GM12878 (cell line): ENCODE measurements at regions not wholly inside any gene's neighbourhood (a gene's known extent, or its start where the extent isn't known, plus 50 kb on each side); places are given as distances from the start of the nearest gene placed in this dataset.

Experiments
- ATAC-seq: fragments of 200-7000 bp; cut with Tn5 transposase; 3 replicates; pipeline ENCODE4 v1.9.1; 2020; ENCODE audit warnings: mild to moderate bottlenecking, moderate library complexity
- BruUV-seq: library from RNA; stranded (reverse); fragments of 400-500 nt; replicated peaks from 2 replicates; lab custom pipeline; 2021; lab: Mats Ljungman, UMichigan
- CTCF ChIA-PET: fragments of 300-600 bp; sonication (Branson Sonifier 250); formaldehyde crosslinking; extraction: SDS; loops from one replicate; lab custom pipeline; 2021; ENCODE audit warnings: inconsistent platforms; lab: Yijun Ruan, JAX
- POLR2A ChIA-PET: fragments of 350-600 bp; formaldehyde crosslinking; extraction: SDS; loops from one replicate; lab custom pipeline; 2021; ENCODE audit warnings: inconsistent platforms; lab: Charles Lee
- RAD21 ChIA-PET: fragments of 300-600 bp; sonication (Branson Sonifier 250); formaldehyde crosslinking; loops from one replicate; lab custom pipeline; 2023; ENCODE audit warnings: antibody characterized with exemption; ENCODE audit not compliant: unreplicated experiment; lab: Charles Lee
- SMC1A ChIA-PET: fragments of 300-600 bp; sonication (Branson Sonifier 250); formaldehyde crosslinking; loops from one replicate; lab custom pipeline; 2023; ENCODE audit not compliant: unreplicated experiment, uncharacterized antibody; lab: Charles Lee
- DNase-seq: peaks from one replicate; pipeline ENCODE4 v3.0.0-alpha.2; 2011; ENCODE audit warnings: low read depth, low spot score
- FAIRE-seq: peaks from 3 replicates; lab custom pipeline; 2011; peaks lifted over from hg19 to GRCh38; lab: Jason Lieb, UNC
- H2AFZ ChIP-seq: 2 replicates; pipeline ENCODE4 v1.6.0; 2011; ENCODE audit warnings: low read depth, low read length, control low read depth; ENCODE audit not compliant: control insufficient read depth
- H3K27ac ChIP-seq: 2 replicates; pipeline ENCODE4 v1.5.1; 2011; ENCODE audit warnings: control low read depth; ENCODE audit not compliant: control insufficient read depth, insufficient read depth
- H3K27me3 ChIP-seq, 2 experiments: replicated peaks in 1 of 2; 2 replicates each; pipeline versions ENCODE4 v1.6.0 to v1.6.1; 2011; ENCODE audit warnings: low read length in 1 of 2; ENCODE audit not compliant: control insufficient read depth in 2 of 2, insufficient read depth in 2 of 2
- H3K36me3 ChIP-seq, 2 experiments: 2 replicates each; pipeline ENCODE4 v1.5.1; 2011; ENCODE audit warnings: low read length in 1 of 2; ENCODE audit not compliant: control insufficient read depth in 2 of 2, insufficient read depth in 2 of 2
- H3K4me1 ChIP-seq: 2 replicates; pipeline ENCODE4 v1.6.1; 2011; ENCODE audit warnings: mild to moderate bottlenecking, low read length, moderate library complexity, mixed read lengths; ENCODE audit not compliant: control insufficient read depth, insufficient read depth
- H3K4me2 ChIP-seq: 2 replicates; pipeline ENCODE4 v1.6.0; 2011; ENCODE audit warnings: control low read depth; ENCODE audit not compliant: control insufficient read depth, insufficient read depth
- H3K4me3 ChIP-seq: fragments of 200-600 bp; sonication (generic); 2 replicates; pipeline ENCODE4 v1.5.1; 2016
- H3K79me2 ChIP-seq: 2 replicates; pipeline ENCODE4 v1.6.0; 2011; ENCODE audit warnings: low read length; ENCODE audit not compliant: control insufficient read depth, insufficient read depth
- H3K9ac ChIP-seq: 2 replicates; pipeline ENCODE4 v1.8.0; 2011; ENCODE audit warnings: low read length, control low read depth, mixed read lengths; ENCODE audit not compliant: control insufficient read depth, insufficient read depth
- H3K9me3 ChIP-seq: replicated peaks from 3 replicates; pipeline ENCODE4 v1.5.1; 2011; ENCODE audit warnings: mild to moderate bottlenecking, low read length; ENCODE audit not compliant: control insufficient read depth, insufficient read depth
- H4K20me1 ChIP-seq: 2 replicates; pipeline ENCODE4 v1.6.0; 2011; ENCODE audit not compliant: control insufficient read depth, insufficient read depth
- CEBPZ ChIP-seq: fragments of 150-350 bp; IDR thresholded peaks from 2 replicates; pipeline ENCODE4 v1.6.1; 2016; ENCODE audit warnings: low read depth, low read length
- CHD2 ChIP-seq: IDR thresholded peaks from 2 replicates; pipeline ENCODE4 v1.6.1; 2011; ENCODE audit warnings: low read depth, low read length, improper control_type of control experiment, borderline replicate concordance
- EED ChIP-seq: sonication (generic); IDR thresholded peaks from 2 replicates; pipeline ENCODE4 v1.6.1; 2016; ENCODE audit warnings: antibody characterized with exemption, low read depth
- HDGF ChIP-seq: fragments of 450-650 bp; IDR thresholded peaks from 2 replicates; pipeline ENCODE4 v1.6.1; 2016; ENCODE audit warnings: antibody characterized with exemption
- HSF1 ChIP-seq: fragments of 150-350 bp; IDR thresholded peaks from 2 replicates; pipeline ENCODE4 v1.6.1; 2014; ENCODE audit warnings: mild to moderate bottlenecking, low read depth, low read length
- JUNB ChIP-seq: IDR thresholded peaks from 2 replicates; pipeline ENCODE4 v1.6.1; 2016; ENCODE audit warnings: antibody characterized with exemption, mild to moderate bottlenecking
- JUND ChIP-seq: IDR thresholded peaks from 2 replicates; pipeline ENCODE4 v1.6.1; 2012; ENCODE audit warnings: low read depth, mild to moderate bottlenecking, low read length, improper control_type of control experiment, moderate library complexity
- MTA2 ChIP-seq: fragments of 450-650 bp; IDR thresholded peaks from 2 replicates; pipeline ENCODE4 v1.6.1; 2016; ENCODE audit warnings: low read depth, mild to moderate bottlenecking, moderate library complexity
- POLR2A ChIP-seq: IDR thresholded peaks from 2 replicates; pipeline ENCODE4 v1.6.1; 2011; ENCODE audit warnings: low read depth, mild to moderate bottlenecking, low read length
- POLR2AphosphoS5 ChIP-seq: IDR thresholded peaks from 2 replicates; pipeline ENCODE4 v1.6.1; 2011; ENCODE audit warnings: mild to moderate bottlenecking, low read length, inconsistent platforms
- RAD21 ChIP-seq: IDR thresholded peaks from 2 replicates; pipeline ENCODE4 v1.6.1; 2011; ENCODE audit warnings: mild to moderate bottlenecking, low read depth, low read length, moderate library complexity; ENCODE audit not compliant: insufficient read depth
- RAD51 ChIP-seq: fragments of 450-650 bp; IDR thresholded peaks from 2 replicates; pipeline ENCODE4 v1.6.1; 2016; ENCODE audit warnings: moderate library complexity, mild to moderate bottlenecking, inconsistent platforms
- RCOR1 ChIP-seq: conservative IDR thresholded peaks from 2 replicates; pipeline ENCODE4 v1.6.1; 2012; ENCODE audit warnings: low read depth, low read length, improper control_type of control experiment
- RELA ChIP-seq: fragments of 450-650 bp; IDR thresholded peaks from 2 replicates; pipeline ENCODE4 v1.8.0; 2014; ENCODE audit warnings: borderline replicate concordance; ENCODE audit not compliant: partially characterized antibody
- SMAD1 ChIP-seq: fragments of 450-650 bp; IDR thresholded peaks from 2 replicates; pipeline ENCODE4 v1.6.1; 2018; ENCODE audit warnings: mild to moderate bottlenecking, low read depth; ENCODE audit not compliant: partially characterized antibody
- TCF7 ChIP-seq: IDR thresholded peaks from 2 replicates; pipeline ENCODE4 v1.6.1; 2014; ENCODE audit warnings: antibody characterized with exemption, borderline replicate concordance
- ZBTB40 ChIP-seq: fragments of 450-650 bp; IDR thresholded peaks from 2 replicates; pipeline ENCODE4 v1.6.1; 2016; ENCODE audit warnings: mild to moderate bottlenecking, moderate library complexity, borderline replicate concordance
- ZNF217 ChIP-seq: fragments of 450-650 bp; IDR thresholded peaks from 2 replicates; pipeline ENCODE4 v1.6.1; 2017; ENCODE audit warnings: antibody characterized with exemption, mild to moderate bottlenecking
- ZNF24 ChIP-seq: fragments of 450-650 bp; IDR thresholded peaks from 2 replicates; pipeline ENCODE4 v1.6.1; 2017; ENCODE audit warnings: antibody characterized with exemption, mild to moderate bottlenecking
- WGBS: methylation state at CpG from one replicate; pipeline ENCODE4 v1.1.6; 2016; ENCODE audit warnings: low lambda C conversion rate; ENCODE audit not compliant: insufficient replicate concordance, insufficient coverage; ENCODE audit errors: missing lambda C conversion rate; 5-methylcytosine and 5-hydroxymethylcytosine counted together
- in situ Hi-C: fragments of 300-500 bp; cut with MboI; formaldehyde crosslinking; loops from 9 replicates; pipeline ENCODE4 v1.14.3; 2018; ENCODE audit warnings: mixed read lengths
- intact Hi-C: fragments of 100-400 bp; cut with micrococcal nuclease; formaldehyde crosslinking; loops from one replicate; pipeline ENCODE4 v1.14.2; 2022; ENCODE audit not compliant: unreplicated experiment

- in situ Hi-C loops = no loop called here
- FAIRE-seq = no peak
Measured at GRCh38 chr10:128206676-128207075, 80.5 kb upstream of the MKI67 start.

More at GRCh38 chr10:128206676-128207075, 80.5 kb upstream of the MKI67 start:
- Histone ChIP-seq H3K27ac (no peak overlapping the region), H3K27me3 (peaks cover 0 to 4% of the 10 kb centered on the region in 2 experiments; a peak in 2 of 4 replicates), H3K4me3 (no peak overlapping the region), H3K79me2 (no peaks in the 10 kb centered on the region), H4K20me1 (no peaks in the 10 kb centered on the region), H3K9ac (no peak overlapping the region), H3K9me3 (no peaks in the 10 kb centered on the region; the same call in 2 of the 3 replicates), H2AFZ (no peak overlapping the region), H3K4me1 (no peaks in the 10 kb centered on the region), H3K36me3 (no peaks in the 10 kb centered on the region)
- ChIA-PET SMC1A (no interaction called here), CTCF (no interaction called here), POLR2A (no interaction called here), RAD21 (no interaction called here)
- ATAC-seq (no peak), DNase-seq (no peak)
- 53% methylated on average over 4 of the region's 4 CpGs for WGBS
- no TSS peak for BruUV-seq
- no peak for TF ChIP-seq RAD21
- TF ChIP-seq ZNF217 = no peak
- TF ChIP-seq RCOR1 = no peak
- TF ChIP-seq POLR2A = no peak
- no peak for TF ChIP-seq JUNB
- no peak for TF ChIP-seq EED
- TF ChIP-seq ZNF24 = no peak
- no peak for TF ChIP-seq HDGF
- no peak for TF ChIP-seq JUND
- no peak for TF ChIP-seq SMAD1
- no peak for TF ChIP-seq TCF7
- TF ChIP-seq CHD2 = no peak
- no peak for TF ChIP-seq RELA
- no peak for TF ChIP-seq RAD51
- TF ChIP-seq ZBTB40 = no peak
- no peak for TF ChIP-seq CEBPZ
- no peak for TF ChIP-seq POLR2AphosphoS5
- TF ChIP-seq HSF1 = no peak
- TF ChIP-seq MTA2 = no peak
- TF ChIP-seq, all 136 proteins: peak for 0
- H3K4me2 ChIP-seq = no peak overlapping the region
- intact Hi-C loops = no loop called here
